SHP77 treated with DMSO at 0.1 percent for 48 hours (cell line): ENCODE measurements at regions not wholly inside any gene's neighbourhood (a gene's known extent, or its start where the extent isn't known, plus 50 kb on each side); places are given as distances from the start of the nearest gene placed in this dataset.

Source experiments
- DNase-seq: peaks from one replicate; lab custom pipeline; 2025; lab: John Stamatoyannopoulos, UW

DNA sequence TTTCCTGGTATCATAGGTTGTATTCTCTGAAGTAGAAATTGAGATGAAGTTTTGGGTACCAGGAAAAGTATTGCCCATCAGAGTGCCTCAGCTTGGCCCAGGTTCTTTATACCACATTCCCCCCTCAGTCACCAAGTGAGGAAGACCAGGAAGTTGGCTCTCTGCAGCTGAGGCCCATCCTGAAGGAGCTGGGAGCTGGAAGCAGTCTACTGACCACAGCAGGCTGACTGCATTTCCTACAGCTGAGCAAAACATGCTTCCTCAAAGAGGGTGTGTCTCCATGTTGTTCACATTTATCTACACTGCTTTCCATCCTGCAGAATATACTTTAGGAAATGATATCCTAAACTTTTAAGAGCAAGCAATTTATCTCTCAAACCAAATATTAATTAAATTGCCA is 654.6 kb downstream of the ELAVL2 start:
- DNase-seq = no peak

DNA sequence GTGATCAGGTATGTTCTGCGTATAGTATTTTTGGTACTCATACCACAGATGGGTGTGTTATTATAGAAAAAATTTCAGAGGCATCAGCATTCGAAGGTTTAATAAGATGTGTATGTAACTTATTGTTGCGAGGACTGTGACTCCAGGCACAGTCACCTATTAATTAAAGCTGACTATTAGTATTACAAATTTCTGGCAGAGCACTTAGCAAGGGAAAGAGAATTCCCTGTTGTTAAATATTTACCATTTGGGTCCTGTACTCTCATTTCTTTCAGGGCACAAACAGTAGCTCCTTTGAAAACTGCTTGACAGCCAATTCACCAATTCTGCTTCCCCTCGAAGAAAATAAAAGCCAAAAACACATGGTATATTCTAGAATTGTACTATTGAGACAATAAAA is 653.8 kb downstream of the ELAVL2 start:
- DNase-seq = no peak

DNA sequence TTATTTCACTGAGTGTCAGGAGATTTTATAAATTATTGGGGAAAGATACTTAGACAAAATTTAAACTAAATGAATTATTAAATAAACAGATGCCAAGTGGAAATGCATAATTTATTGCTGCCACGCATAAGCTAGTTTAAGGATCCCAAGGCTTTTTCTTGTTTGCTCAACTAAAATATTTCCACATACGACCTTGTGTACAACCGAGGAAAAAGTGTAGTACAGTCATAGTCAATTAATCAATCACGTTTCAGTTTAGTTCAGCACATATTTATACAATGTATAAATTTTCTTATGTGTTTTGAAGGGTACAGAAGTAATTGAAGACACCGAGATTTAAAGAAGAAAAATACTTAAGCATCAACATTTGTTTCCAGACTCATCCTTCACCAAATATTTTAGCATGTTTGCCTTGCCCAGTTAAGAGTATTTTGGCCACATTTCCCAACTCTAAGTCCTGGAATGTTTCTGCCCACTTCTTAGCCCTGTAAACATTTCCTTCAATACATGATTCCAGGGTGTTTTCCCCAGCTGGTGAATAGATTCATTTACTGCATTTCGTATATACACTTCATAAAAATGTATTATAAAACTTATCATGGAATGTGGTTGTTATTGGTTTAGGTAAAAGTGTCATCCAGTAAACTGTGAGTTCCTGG is 652.9 kb downstream of the ELAVL2 start:
- DNase-seq = no peak

GRCh38 chr9:23194281-23194680 is 631.8 kb downstream of the ELAVL2 start:
- DNase-seq = no peak

GRCh38 chr9:23215688-23216087 is 610.4 kb downstream of the ELAVL2 start:
- DNase-seq = no peak

DNA sequence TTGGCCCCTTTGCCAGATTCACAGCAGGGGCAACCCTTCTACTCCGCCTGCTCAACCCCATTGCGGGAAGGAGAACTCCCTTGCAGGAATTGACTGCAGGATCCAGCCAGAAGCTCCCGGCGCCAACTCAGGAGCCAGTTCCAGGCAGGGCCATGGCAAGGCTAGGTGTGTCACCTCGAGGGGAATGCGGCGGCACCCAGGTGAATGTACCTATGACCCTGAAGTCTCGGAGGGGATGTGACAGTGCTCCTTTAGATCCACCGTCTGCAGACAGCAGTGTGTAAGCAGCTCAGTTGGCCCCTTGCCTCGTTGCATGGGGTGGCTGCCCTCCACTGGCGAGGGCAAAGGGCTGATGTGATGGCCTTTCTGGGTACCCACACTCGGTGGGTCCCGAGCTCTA is 606.6 kb downstream of the ELAVL2 start:
- no peak for DNase-seq

GRCh38 chr9:23220171-23220570 is 605.9 kb downstream of the ELAVL2 start:
- DNase-seq = no peak

- DNase-seq = no peak
These were observed 605.1 kb downstream of the ELAVL2 start for GRCh38 chr9:23220957-23221356.

GRCh38 chr9:23229890-23230317 is 596.1 kb downstream of the ELAVL2 start:
- no peak for DNase-seq

DNA sequence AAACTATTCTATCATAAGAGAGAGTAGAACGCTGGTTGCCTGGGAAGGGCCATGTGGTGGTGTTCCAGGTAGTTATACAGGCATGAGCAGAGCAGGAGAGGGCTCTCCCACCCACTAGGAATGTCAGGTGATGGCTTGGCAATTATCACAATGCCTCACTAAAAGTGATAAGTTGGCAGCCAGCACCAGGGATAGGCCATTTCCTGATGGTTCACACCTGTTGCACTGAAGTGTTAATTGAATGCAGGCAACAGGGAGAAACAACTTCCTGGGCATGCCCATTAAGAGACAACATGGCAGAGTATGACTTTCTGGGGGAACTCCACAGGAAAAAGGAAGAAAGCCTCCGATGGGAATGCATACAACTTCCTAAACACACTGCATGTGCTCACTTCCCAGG is 593.2 kb downstream of the ELAVL2 start:
- DNase-seq = no peak

DNA sequence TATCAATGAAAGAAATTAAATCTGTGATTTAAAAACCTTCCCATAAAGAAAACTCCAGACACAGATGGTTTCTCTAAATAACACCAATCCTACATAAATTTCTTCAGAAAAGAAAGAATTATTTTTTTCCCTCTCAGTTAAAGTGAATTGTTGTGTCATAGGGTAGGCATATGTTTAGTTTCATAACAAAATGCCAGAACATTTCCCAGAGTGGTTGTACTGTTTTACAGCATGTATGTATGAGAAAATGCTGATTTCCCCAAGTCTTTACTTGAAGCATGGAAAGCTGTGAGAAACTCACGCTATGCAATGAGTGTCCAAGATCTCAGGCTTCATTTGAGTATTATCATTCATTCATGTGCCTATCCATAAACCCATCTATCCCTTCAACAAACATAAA is 582.5 kb downstream of the ELAVL2 start:
- no peak for DNase-seq

DNA sequence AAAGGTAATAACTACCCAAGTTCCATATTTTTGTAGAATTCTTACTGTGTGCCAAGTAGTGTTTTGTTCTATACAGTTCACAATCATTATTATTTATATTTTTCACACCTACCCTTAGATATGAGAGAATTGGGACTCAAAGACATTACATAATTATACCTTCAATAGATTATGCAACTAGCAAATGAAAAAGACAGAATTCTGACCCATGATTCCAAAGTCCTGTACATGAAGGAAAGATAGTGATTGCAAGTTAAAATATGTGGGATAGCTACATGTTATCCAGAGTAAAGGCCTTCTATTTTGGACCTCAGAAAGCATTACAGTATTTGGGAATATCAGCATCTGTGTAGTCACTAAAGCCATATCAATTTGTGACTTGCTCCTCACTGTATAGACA is 581.0 kb downstream of the ELAVL2 start:
- DNase-seq = no peak

DNA sequence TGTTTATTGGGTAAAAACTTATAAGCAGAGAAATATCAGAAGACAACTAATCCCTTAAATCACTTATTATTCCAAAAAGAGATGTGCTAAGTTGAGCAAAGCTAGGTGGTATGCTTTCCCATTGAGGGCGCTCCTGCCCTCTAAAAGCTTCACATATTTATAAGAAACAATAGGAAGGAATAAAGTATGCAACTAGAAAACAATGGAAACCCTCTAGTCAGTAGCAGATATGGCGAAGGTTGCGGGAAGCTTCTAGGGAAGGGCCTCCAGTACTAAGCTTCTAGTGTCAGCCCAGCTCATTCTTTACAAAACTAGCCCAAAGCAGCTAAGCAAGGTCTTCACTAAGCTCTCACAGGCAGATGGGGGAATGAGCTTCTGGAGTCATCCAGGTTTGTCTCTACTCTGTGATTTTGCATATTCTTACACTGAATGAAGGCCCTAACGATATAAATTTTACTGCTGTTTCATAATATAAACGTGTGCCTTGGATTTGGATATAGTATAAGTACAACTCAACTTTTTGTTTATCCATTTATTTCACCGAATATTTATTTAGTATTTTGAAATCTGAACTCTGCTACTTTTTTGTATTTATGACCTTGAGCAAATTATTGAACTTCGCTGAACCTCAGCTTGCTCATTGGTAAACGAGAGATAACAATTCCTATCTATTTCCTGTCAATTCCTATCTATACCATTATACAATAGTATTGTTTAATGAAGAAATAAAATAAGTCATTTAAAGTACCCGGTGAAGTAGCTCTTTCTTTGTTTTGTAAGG is 571.4 kb downstream of the ELAVL2 start:
- no peak for DNase-seq

DNA sequence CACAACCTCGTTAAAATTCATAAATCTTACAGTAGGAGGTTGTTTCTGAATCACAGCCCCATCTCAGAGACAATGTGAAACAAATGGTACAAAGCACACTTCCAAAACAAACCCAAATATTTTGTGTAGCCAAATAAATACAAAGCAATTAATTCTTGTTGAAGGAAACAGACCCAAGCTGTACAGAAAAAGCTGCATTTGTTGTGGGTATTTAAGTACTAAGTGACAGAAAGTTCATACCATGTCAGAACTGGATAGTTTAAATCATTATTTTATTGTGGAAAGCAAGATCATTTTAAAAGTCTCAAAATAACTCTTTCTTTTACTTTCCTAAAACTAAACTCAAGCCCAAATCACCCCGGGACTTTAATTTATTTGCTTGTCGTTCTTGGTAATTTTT is 570.7 kb downstream of the ELAVL2 start:
- DNase-seq = no peak

DNA sequence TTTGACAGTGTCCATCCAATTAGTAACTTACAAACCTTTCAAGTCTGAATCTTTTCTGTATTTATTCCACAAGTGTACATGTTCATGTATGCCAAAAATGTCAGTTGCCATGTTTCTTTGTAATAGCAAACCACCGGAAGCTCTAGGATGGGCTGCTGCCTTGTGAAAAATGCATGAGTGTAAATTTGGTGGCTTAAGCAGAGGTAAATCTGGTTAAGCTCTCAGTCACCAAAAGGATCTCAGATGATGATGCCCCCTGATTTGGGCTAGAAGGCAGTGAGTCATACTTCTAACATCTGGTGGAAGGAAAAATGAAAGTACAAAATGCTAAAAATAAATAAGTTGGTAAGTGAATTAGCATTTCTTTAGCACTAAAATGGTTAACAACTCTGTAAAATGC is 567.5 kb downstream of the ELAVL2 start:
- DNase-seq = no peak

DNA sequence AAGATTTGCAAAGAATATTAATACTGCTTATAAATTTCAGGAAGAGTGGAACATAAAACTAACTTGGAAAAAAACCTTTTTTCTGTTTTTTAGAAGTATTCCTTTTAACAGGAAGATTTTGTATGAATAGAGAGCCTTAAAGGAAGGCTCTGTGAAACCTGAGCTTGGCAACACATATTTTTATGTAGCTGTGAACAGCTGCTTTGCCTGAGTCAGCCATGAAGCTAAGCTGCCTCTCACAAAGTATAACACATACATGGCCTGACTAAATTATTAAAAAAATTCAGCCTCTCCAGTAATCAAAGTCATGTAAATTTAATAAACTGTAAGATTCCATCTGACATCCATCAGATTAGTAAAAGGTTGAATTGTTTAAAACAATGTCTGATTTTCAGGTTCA is 547.5 kb downstream of the ELAVL2 start:
- no peak for DNase-seq

DNA sequence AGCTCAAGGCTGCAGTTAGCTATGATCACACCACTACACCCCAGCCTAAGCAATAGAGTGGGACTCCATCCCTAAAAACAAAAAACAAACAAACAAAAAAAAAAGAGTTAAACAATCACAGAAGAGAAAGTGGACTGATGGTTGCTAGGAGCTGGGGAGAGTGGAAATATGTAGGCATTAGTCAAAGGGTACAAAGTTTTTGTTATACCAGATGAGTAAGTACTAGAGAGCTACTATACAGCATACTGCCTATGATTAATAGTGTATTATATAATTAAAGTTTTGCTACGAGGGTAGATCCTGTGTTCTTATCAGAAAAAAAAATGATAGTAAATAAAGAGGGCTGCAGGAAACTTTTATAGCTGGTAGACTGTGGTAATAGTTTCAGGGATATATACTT is 538.6 kb downstream of the ELAVL2 start:
- no peak for DNase-seq

DNA sequence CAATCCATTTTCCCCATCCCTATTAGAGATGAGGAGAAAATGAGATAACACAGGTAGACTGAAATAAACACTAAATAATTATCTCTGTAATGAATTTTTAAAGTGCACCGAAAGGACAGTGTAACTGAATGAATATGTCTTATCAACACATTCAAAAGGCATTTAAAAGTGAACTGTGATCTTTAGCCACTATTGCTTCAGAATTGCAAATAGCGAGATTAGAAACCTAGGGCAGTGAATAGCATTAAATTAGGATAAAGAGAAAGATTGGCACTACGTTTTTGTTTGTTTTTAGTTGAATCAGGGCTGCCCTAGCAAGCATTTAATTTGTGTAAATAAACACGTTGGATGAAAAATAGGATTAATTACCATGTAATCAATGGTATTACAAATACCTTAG is 537.5 kb downstream of the ELAVL2 start:
- no peak for DNase-seq

DNA sequence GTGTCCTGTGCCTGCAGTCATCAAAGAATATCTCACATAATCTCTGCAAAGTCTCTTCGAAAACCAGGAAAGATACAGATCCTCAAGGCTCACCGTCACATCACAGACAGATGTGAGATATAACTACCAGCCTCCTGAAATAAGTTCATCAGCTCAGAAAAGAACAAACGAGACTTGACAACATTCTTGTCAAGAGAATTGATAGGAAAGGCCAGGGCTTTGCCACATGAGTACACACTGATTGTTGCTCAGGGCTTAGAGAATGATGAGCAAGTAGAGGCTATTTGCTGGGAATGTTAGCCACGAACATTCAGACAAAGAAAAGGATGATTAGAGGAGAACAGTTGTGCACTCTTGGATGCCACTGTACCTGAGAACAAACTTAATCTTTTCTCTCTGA is 535.1 kb downstream of the ELAVL2 start:
- no peak for DNase-seq

- DNase-seq = no peak
These were observed 523.8 kb downstream of the ELAVL2 start for GRCh38 chr9:23302281-23302680.

DNA sequence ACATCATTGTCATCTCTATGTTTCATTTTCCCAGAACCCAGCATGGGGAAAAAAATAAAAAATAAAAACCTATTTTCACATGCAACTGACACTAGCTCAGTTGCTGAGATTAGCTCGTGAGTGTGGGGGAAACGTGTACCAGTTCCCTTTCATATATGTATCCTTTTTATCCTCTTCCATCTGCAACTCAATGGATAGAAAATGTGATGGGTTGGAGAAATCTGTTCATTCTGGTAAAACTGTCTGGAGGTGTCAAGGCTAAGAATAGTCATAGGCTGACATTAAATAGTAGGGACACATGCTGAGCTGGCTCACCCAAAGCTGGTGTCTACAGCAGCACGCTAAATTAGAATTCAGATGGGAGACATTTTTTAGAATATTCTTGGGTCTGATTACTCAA is 519.3 kb downstream of the ELAVL2 start:
- no peak for DNase-seq

DNA sequence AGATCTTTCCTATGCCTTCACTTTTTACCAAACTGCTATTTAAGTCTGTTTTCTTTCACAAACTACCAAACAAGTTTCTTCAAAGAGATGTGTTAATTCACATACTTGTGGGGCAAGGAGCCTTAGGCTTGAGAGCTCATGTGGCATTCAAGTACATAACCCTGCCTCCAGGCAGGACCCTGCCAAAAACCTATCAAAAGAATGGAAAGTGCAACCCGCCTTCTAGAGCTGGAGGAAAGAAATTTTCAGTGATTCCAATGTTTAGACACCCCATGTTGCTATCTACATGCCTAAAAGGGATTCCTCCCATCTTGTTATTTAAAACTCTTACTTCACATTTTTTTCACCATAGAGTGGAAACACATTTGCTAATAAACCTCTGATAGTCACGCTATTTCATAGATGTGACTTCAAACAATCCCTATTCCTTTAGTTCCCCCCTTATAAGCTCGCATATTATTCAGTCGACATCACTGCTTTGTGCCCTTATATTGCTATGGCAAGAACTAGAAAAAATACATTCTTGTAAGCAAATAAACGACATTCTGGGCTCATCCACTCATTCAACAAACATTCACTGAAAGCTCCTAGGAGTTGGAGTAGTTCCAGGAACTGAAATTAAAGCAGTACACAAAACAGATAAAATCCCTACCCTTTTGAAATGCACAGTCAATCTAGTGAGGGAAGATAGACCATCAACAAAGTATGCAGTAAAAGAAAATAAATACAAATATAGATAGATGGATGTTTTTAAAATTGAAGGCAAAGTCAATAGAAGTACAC is 518.1 kb downstream of the ELAVL2 start:
- no peak for DNase-seq

DNA sequence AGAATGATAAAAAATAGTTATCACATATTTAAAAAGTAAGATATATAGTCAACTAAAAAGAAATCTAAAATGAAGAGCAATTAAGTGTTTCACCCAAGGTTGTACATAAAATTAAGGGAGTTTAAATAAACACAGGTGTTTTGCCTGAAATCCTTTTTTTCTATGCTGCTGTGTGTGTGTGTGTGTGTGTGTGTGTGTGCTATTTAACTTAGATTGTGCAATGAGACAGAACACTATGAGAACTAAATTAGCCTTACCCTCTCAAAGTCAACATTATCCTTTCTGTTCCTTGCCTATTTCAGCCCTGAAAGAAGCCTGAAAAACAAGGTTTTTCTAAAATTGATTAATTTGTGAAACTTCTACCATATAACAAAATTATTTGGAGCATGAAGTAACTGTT is 516.2 kb downstream of the ELAVL2 start:
- DNase-seq = no peak
